ENCODE measurements at regions not wholly inside any gene's neighbourhood (a gene's known extent, or its start where the extent isn't known, plus 50 kb on each side); places are given as distances from the start of the nearest gene placed in this dataset.

GRCh38 chr5:158641016-158641415, 458.7 kb downstream of the EBF1 start:
- TF ChIP-seq EZH2phosphoT487 (IDR thresholded peaks at IDR 0.05; ENCODE audit: low read length): no peak
- no peak for TF ChIP-seq CTCF (IDR thresholded peaks at IDR 0.05; ENCODE audit: low read length)
- no peak for TF ChIP-seq EZH2 (optimal IDR thresholded peaks at IDR 0.05; ENCODE audit: low read depth, low read length)

GRCh38 chr5:158640593-158640980, 459.1 kb downstream of the EBF1 start:
- H3K9me3 ChIP-seq (replicated peaks; ENCODE audit: insufficient read depth, low read length): no peaks in the 10 kb centered on the region
- no peaks in the 10 kb centered on the region for H3F3A ChIP-seq (ENCODE audit: insufficient read depth, low read length)
- H3K79me2 ChIP-seq (ENCODE audit: low read length): no peaks in the 10 kb centered on the region
- TF ChIP-seq EZH2 (optimal IDR thresholded peaks at IDR 0.05; ENCODE audit: low read depth, low read length) (no peak), CTCF (IDR thresholded peaks at IDR 0.05; ENCODE audit: low read length) (no peak), EZH2phosphoT487 (IDR thresholded peaks at IDR 0.05; ENCODE audit: low read length) (no peak)
- no peak overlapping the region for H3K9ac ChIP-seq (ENCODE audit: low read length)
- H4K20me1 ChIP-seq (ENCODE audit: insufficient read depth, low read length): no peaks in the 10 kb centered on the region
- H3K4me1 ChIP-seq (ENCODE audit: low read length): no peaks in the 10 kb centered on the region
- no peak overlapping the region for H3K4me3 ChIP-seq (ENCODE audit: low read length)
- no peak overlapping the region for H3K27ac ChIP-seq (ENCODE audit: low read length)
- no peaks in the 10 kb centered on the region for H3K9me2 ChIP-seq (replicated peaks; ENCODE audit: insufficient read depth, low read length)
- H3K27me3 ChIP-seq (replicated peaks; ENCODE audit: insufficient read depth, low read length): no peaks in the 10 kb centered on the region
- DNase-seq: no peak
- H3K36me3 ChIP-seq (replicated peaks; ENCODE audit: insufficient read depth, low read length): no peaks in the 10 kb centered on the region
- H3K4me2 ChIP-seq (ENCODE audit: low read depth, low read length): no peak overlapping the region
- H2AFZ ChIP-seq (ENCODE audit: low read length): no peak overlapping the region

More at GRCh38 chr5:158641016-158641415, 458.7 kb downstream of the EBF1 start:
- no peaks in the 10 kb centered on the region for H3F3A ChIP-seq (ENCODE audit: insufficient read depth, low read length)
- H3K4me3 ChIP-seq (ENCODE audit: low read length): no peak overlapping the region
- no peak for DNase-seq
- H3K27me3 ChIP-seq (replicated peaks; ENCODE audit: insufficient read depth, low read length): no peaks in the 10 kb centered on the region
- H3K79me2 ChIP-seq (ENCODE audit: low read length): no peaks in the 10 kb centered on the region
- no peaks in the 10 kb centered on the region for H3K36me3 ChIP-seq (replicated peaks; ENCODE audit: insufficient read depth, low read length)
- H3K9ac ChIP-seq (ENCODE audit: low read length): no peak overlapping the region
- H3K4me2 ChIP-seq (ENCODE audit: low read depth, low read length): no peak overlapping the region
- H3K9me2 ChIP-seq (replicated peaks; ENCODE audit: insufficient read depth, low read length): no peaks in the 10 kb centered on the region
- H2AFZ ChIP-seq (ENCODE audit: low read length): no peak overlapping the region
- H3K4me1 ChIP-seq (ENCODE audit: low read length): no peaks in the 10 kb centered on the region
- no peaks in the 10 kb centered on the region for H3K9me3 ChIP-seq (replicated peaks; ENCODE audit: insufficient read depth, low read length)
- H3K27ac ChIP-seq (ENCODE audit: low read length): no peak overlapping the region
- no peaks in the 10 kb centered on the region for H4K20me1 ChIP-seq (ENCODE audit: insufficient read depth, low read length)

- Histone ChIP-seq H3K4me2 (ENCODE audit: low read depth, low read length) (no peak overlapping the region), H3K36me3 (replicated peaks; ENCODE audit: insufficient read depth, low read length) (no peaks in the 10 kb centered on the region), H3K27me3 (replicated peaks; ENCODE audit: insufficient read depth, low read length) (no peaks in the 10 kb centered on the region), H3K9ac (ENCODE audit: low read length) (no peak overlapping the region), H2AFZ (ENCODE audit: low read length) (no peak overlapping the region), H4K20me1 (ENCODE audit: insufficient read depth, low read length) (no peaks in the 10 kb centered on the region), H3K27ac (ENCODE audit: low read length) (no peak overlapping the region), H3K4me1 (ENCODE audit: low read length) (no peaks in the 10 kb centered on the region), H3K79me2 (ENCODE audit: low read length) (no peaks in the 10 kb centered on the region), H3K4me3 (ENCODE audit: low read length) (no peak overlapping the region), H3F3A (ENCODE audit: insufficient read depth, low read length) (no peaks in the 10 kb centered on the region), H3K9me2 (replicated peaks; ENCODE audit: insufficient read depth, low read length) (no peaks in the 10 kb centered on the region), H3K9me3 (replicated peaks; ENCODE audit: insufficient read depth, low read length) (no peaks in the 10 kb centered on the region)
- no peak for DNase-seq
- TF ChIP-seq CTCF (IDR thresholded peaks at IDR 0.05; ENCODE audit: low read length): no peak
- TF ChIP-seq EZH2 (optimal IDR thresholded peaks at IDR 0.05; ENCODE audit: low read depth, low read length): no peak
- no peak for TF ChIP-seq EZH2phosphoT487 (IDR thresholded peaks at IDR 0.05; ENCODE audit: low read length)
Measured at GRCh38 chr5:158639881-158640592, 459.7 kb downstream of the EBF1 start.

Data from MM.1S (cell line).